ENCODE measurements at regions not wholly inside any gene's neighbourhood (a gene's known extent, or its start where the extent isn't known, plus 50 kb on each side); places are given as distances from the start of the nearest gene placed in this dataset.

DNA sequence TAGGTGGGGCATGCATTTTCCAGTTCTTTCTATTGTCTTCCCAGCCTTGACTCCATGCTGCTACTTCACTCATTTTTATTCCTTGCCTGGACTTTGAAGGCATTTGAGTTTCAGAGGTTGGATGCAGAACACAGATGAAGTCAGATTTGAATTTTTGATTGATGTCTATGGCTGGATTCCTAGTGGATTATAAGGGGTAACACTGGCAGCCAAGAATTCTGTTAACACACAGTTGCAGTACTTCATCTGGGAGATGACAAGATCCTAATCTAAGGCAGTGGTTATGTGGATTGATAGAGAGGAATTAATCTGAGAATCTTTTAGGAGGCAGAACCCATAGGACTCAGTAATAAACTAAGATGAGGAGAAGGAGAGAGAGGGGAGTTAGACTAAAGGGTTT is 439.0 kb upstream of the USP24 start:
- Histone ChIP-seq H3K4me1 (no peaks in the 10 kb centered on the region), H3K27me3 (no peaks in the 10 kb centered on the region), H3K36me3 (no peaks in the 10 kb centered on the region), H3K9me3 (no peaks in the 10 kb centered on the region), H3K27ac (no peak overlapping the region), H3K4me3 (no peak overlapping the region)
- DNase-seq = no peak
- no peak for TF ChIP-seq EP300 (IDR thresholded peaks at IDR 0.05; ENCODE audit: low read depth)
- no peak for TF ChIP-seq POLR2A (IDR thresholded peaks at IDR 0.05)
- TF ChIP-seq, protein P1, sequence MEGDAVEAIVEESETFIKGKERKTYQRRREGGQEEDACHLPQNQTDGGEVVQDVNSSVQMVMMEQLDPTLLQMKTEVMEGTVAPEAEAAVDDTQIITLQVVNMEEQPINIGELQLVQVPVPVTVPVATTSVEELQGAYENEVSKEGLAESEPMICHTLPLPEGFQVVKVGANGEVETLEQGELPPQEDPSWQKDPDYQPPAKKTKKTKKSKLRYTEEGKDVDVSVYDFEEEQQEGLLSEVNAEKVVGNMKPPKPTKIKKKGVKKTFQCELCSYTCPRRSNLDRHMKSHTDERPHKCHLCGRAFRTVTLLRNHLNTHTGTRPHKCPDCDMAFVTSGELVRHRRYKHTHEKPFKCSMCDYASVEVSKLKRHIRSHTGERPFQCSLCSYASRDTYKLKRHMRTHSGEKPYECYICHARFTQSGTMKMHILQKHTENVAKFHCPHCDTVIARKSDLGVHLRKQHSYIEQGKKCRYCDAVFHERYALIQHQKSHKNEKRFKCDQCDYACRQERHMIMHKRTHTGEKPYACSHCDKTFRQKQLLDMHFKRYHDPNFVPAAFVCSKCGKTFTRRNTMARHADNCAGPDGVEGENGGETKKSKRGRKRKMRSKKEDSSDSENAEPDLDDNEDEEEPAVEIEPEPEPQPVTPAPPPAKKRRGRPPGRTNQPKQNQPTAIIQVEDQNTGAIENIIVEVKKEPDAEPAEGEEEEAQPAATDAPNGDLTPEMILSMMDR (IDR thresholded peaks at IDR 0.05) = no peak
- no peak for TF ChIP-seq POLR2AphosphoS5 (IDR thresholded peaks at IDR 0.05)
- intact Hi-C loops (cut with DNase I; ENCODE audit: low total_unique reads) = no loop called here
- in situ Hi-C loops (cut with MboI; ENCODE audit: low pct_ligation_motif_present in 1 of 4, low pct_unique_long_range_greater_than_20kb in 1 of 4, low sequenced_read_pairs in 3 of 4) = no loop called here

DNA sequence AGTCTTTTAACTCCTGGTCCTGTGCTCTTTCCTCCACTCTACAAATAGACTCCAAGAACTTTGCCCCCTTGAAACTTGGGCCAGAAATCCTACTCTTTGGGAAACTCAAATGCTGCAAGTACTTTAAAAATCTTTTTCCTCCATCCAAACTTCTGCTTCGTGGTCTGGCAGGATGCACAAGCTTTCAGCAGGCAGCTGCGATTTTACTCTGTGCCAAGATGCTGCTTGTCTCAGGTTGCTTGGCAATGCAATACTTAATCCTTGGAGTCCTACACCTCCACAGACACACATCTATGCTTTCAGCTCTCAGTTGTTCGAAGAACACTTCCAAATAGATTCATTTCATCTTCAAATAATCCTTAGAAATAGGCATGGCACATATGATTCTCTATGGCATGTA is 435.3 kb upstream of the USP24 start:
- Histone ChIP-seq H3K4me1 (no peaks in the 10 kb centered on the region), H3K27ac (no peak overlapping the region), H3K4me3 (no peak overlapping the region), H3K36me3 (no peaks in the 10 kb centered on the region), H3K9me3 (no peaks in the 10 kb centered on the region), H3K27me3 (no peaks in the 10 kb centered on the region)
- no peak for TF ChIP-seq POLR2AphosphoS5 (IDR thresholded peaks at IDR 0.05)
- TF ChIP-seq, protein P1 (IDR thresholded peaks at IDR 0.05) = no peak
- TF ChIP-seq EP300 (IDR thresholded peaks at IDR 0.05; ENCODE audit: low read depth) = no peak
- TF ChIP-seq POLR2A (IDR thresholded peaks at IDR 0.05) = no peak
- in situ Hi-C loops (cut with MboI; ENCODE audit: low pct_ligation_motif_present in 1 of 4, low pct_unique_long_range_greater_than_20kb in 1 of 4, low sequenced_read_pairs in 3 of 4) (no loop called here), intact Hi-C loops (cut with DNase I; ENCODE audit: low total_unique reads) (no loop called here)
- WGBS, 2 donors (ENCODE audit: low coverage in 1 of 2) = 63 to 70% methylated on average over 2 to 3 of the region's 3 CpGs
- no peak for DNase-seq

DNA sequence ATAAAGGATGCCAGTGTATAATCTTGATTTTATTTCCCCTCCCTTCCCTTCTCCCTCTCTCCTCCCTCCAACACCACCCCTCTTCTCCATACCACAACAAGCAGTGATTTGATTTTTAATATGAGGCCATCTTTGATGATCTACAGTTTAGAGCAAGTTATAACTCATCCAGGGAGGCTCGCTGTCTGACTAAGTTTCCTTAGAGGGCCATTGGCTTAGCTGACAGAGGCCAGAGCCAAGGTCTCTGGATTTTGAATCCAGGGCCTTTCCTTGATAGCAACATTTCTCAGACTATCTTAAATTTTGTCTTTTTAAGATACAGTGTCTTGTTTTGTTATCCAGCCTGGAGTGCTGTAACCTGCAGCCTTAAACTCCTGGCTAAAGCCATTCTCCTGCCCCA is 431.0 kb upstream of the USP24 start:
- 79% methylated on average over 1 of the region's 1 CpG; no CpG with 5 or more reads in 1 of the 2 donors for WGBS, 2 donors (ENCODE audit: low coverage in 1 of 2)
- intact Hi-C loops (cut with DNase I; ENCODE audit: low total_unique reads) (no loop called here), in situ Hi-C loops (cut with MboI; ENCODE audit: low pct_ligation_motif_present in 1 of 4, low pct_unique_long_range_greater_than_20kb in 1 of 4, low sequenced_read_pairs in 3 of 4) (no loop called here)
- no peak overlapping the region for H3K4me3 ChIP-seq
- no peak overlapping the region for H3K27ac ChIP-seq
- peaks cover 0 to 4% (median under 1%) of the 10 kb centered on the region in 4 donors for H3K4me1 ChIP-seq
- H3K9me3 ChIP-seq = no peaks in the 10 kb centered on the region
- no peaks in the 10 kb centered on the region for H3K36me3 ChIP-seq
- TF ChIP-seq, protein P1 (IDR thresholded peaks at IDR 0.05) = no peak
- TF ChIP-seq EP300 (IDR thresholded peaks at IDR 0.05; ENCODE audit: low read depth) (no peak), POLR2AphosphoS5 (IDR thresholded peaks at IDR 0.05) (no peak), POLR2A (IDR thresholded peaks at IDR 0.05) (no peak)
- H3K27me3 ChIP-seq = no peaks in the 10 kb centered on the region
- DNase-seq = no peak

DNA sequence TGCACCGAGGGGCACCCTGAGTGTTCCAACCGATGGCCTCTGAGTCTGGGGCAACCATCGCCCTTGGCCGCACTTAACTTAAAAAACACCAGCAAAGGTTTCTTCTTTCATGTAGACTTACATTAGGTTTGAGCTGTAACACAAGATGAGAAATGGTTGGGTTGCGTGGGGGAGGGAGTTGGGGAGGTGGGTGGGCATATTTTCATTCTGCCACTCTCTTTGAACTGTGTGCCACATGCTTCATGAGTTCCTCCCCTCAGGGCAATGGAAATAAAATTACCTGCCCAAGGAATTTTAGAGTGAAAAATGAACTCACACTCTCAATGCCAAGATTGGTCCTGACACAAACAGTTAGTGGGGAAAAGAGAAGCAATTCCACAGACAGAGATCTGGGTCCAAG is 430.1 kb upstream of the USP24 start:
- no peak for DNase-seq
- Histone ChIP-seq H3K4me1 (peaks cover 0 to 4% (median 2%) of the 10 kb centered on the region in 4 donors), H3K27me3 (no peaks in the 10 kb centered on the region), H3K9me3 (no peaks in the 10 kb centered on the region), H3K36me3 (no peaks in the 10 kb centered on the region), H3K4me3 (no peak overlapping the region), H3K27ac (no peak overlapping the region)
- intact Hi-C loops (cut with DNase I; ENCODE audit: low total_unique reads) (no loop called here), in situ Hi-C loops (cut with MboI; ENCODE audit: low pct_ligation_motif_present in 1 of 4, low pct_unique_long_range_greater_than_20kb in 1 of 4, low sequenced_read_pairs in 3 of 4) (no loop called here)
- no peak for TF ChIP-seq POLR2A (IDR thresholded peaks at IDR 0.05)
- WGBS, 2 donors (ENCODE audit: low coverage in 1 of 2) = 90 to 91% methylated on average over 5 of the region's 5 CpGs

DNA sequence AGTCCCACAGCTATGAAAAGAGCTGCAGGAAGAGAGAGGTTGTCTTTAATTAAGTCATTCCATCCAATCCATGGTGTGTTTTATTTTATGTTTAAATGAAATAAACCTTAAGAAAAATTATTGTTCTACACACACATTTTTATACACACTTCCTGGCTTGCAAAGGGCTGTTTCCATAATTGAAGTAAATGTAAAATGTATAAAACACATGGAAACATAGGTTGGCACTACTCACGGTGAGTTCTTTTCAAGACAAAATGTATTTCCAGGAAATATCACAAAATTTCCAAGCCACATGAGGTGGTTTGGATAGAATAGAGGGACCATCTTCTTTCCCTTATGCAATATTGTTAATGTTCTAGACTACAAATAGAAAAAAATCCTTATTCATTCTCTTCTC is 426.8 kb upstream of the USP24 start:
- TF ChIP-seq, protein P1 (IDR thresholded peaks at IDR 0.05) = no peak
- no peak for TF ChIP-seq POLR2A (IDR thresholded peaks at IDR 0.05)
- TF ChIP-seq POLR2AphosphoS5 (IDR thresholded peaks at IDR 0.05) = no peak
- TF ChIP-seq EP300 (IDR thresholded peaks at IDR 0.05; ENCODE audit: low read depth) = no peak
- in situ Hi-C loops (cut with MboI; ENCODE audit: low pct_ligation_motif_present in 1 of 4, low pct_unique_long_range_greater_than_20kb in 1 of 4, low sequenced_read_pairs in 3 of 4) = no loop called here
- intact Hi-C loops (cut with DNase I; ENCODE audit: low total_unique reads) = no loop called here
- no peak overlapping the region for H3K27ac ChIP-seq
- no peak for DNase-seq
- no peaks in the 10 kb centered on the region for H3K9me3 ChIP-seq
- no peak overlapping the region for H3K4me3 ChIP-seq
- H3K36me3 ChIP-seq = no peaks in the 10 kb centered on the region
- 76 to 82% methylated on average over 1 of the region's 1 CpG for WGBS, 2 donors (ENCODE audit: low coverage in 1 of 2)
- H3K27me3 ChIP-seq = no peaks in the 10 kb centered on the region
- H3K4me1 ChIP-seq = peaks cover 0 to 10% (median 2%) of the 10 kb centered on the region in 4 donors
